ENCODE measurements at regions not wholly inside any gene's neighbourhood (a gene's known extent, or its start where the extent isn't known, plus 50 kb on each side); places are given as distances from the start of the nearest gene placed in this dataset.

DNA sequence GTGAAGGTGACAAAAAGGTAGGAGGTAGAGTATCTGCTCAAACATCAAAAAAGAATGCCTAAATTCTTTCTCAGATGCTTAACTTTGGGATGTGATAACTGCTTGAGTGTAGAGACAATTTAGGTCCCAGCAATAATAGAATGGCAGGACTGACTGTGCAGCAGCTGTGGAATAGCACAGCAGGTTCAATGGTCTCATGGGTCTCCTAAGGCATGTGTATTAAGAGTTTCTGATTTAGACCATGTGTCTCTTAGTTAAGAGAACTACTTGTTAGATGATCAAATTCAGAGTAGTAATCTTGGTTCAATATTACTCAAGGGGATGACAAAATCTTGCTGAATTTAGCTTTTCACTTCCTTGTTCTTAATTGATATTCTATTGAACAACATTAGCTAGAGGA lies 72.0 kb downstream of the ALX1 start:
- Histone ChIP-seq H3K9ac (ENCODE audit: low read length) (no peak overlapping the region), H3K27me3 (ENCODE audit: control insufficient read depth, insufficient read depth, low read length) (no peaks in the 10 kb centered on the region), H3K27ac (ENCODE audit: low read length) (no peak overlapping the region), H3K4me3 (ENCODE audit: low read length) (no peak overlapping the region), H3K9me3 (ENCODE audit: control insufficient read depth, low read depth, low read length) (no peaks in the 10 kb centered on the region), H3K4me1 (ENCODE audit: control insufficient read depth, low read depth, low read length) (peaks cover 7% of the 10 kb centered on the region), H3K36me3 (ENCODE audit: control insufficient read depth, low read depth, low read length) (no peaks in the 10 kb centered on the region)

DNA sequence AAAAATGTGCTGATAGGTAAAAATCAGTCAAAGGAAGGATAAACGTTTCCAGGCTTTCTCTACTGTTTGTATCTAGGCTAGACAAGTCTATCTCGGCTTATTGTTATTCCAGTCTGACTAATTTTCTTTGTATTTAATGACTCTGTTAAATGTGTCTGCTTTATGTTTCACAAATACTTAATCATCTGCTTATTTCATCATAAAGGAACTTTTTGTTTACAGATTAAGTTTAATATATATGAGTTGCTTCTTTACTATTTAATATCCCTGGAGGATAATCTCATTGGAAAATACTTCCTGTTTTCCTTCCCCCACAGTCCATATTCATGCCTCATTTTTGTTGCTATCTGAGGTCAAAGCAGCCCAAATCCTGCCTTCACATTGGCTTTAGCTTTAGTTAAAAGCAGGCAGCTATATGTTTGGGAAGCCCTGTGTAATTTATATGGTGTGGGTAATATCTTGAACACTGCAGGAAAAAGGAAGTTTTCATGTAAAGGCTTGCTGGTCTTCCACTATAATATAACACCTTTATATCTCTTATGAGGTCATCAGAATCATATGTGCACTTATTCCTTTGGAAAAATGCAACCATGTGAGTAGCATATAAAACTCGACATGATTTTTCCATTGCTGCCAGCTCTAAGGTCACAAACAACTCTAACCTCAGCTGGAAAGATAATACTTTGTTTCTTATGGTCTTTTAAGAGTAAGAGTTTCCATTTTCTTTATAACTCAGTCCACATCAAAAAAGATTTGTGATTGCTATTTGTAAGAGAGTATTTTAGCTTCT lies 76.8 kb downstream of the ALX1 start:
- H3K4me3 ChIP-seq (ENCODE audit: low read length): no peak overlapping the region
- no peak overlapping the region for H3K9ac ChIP-seq (ENCODE audit: low read length)
- H3K4me1 ChIP-seq (ENCODE audit: control insufficient read depth, low read depth, low read length): peaks cover 7% of the 10 kb centered on the region
- H3K9me3 ChIP-seq (ENCODE audit: control insufficient read depth, low read depth, low read length): no peaks in the 10 kb centered on the region
- no peaks in the 10 kb centered on the region for H3K27me3 ChIP-seq (ENCODE audit: control insufficient read depth, insufficient read depth, low read length)
- no peaks in the 10 kb centered on the region for H3K36me3 ChIP-seq (ENCODE audit: control insufficient read depth, low read depth, low read length)
- H3K27ac ChIP-seq (ENCODE audit: low read length): no peak overlapping the region

GRCh38 chr12:85357609-85358008 lies 77.6 kb downstream of the ALX1 start:
- H3K27me3 ChIP-seq (ENCODE audit: control insufficient read depth, insufficient read depth, low read length): no peaks in the 10 kb centered on the region
- no peaks in the 10 kb centered on the region for H3K36me3 ChIP-seq (ENCODE audit: control insufficient read depth, low read depth, low read length)
- H3K9ac ChIP-seq (ENCODE audit: low read length): no peak overlapping the region
- no peak overlapping the region for H3K4me3 ChIP-seq (ENCODE audit: low read length)
- peaks cover 7% of the 10 kb centered on the region for H3K4me1 ChIP-seq (ENCODE audit: control insufficient read depth, low read depth, low read length)
- no peak overlapping the region for H3K27ac ChIP-seq (ENCODE audit: low read length)
- no peaks in the 10 kb centered on the region for H3K9me3 ChIP-seq (ENCODE audit: control insufficient read depth, low read depth, low read length)

- H3K4me1 ChIP-seq (ENCODE audit: control insufficient read depth, low read depth, low read length): peaks cover 7% of the 10 kb centered on the region
Measured at GRCh38 chr12:85358715-85359114, 78.7 kb downstream of the ALX1 start.

GRCh38 chr12:85363382-85364190 lies 83.6 kb downstream of the ALX1 start:
- Histone ChIP-seq H3K36me3 (ENCODE audit: control insufficient read depth, low read depth, low read length) (no peaks in the 10 kb centered on the region), H3K4me3 (ENCODE audit: low read length) (no peak overlapping the region), H3K4me1 (ENCODE audit: control insufficient read depth, low read depth, low read length) (no peaks in the 10 kb centered on the region), H3K9me3 (ENCODE audit: control insufficient read depth, low read depth, low read length) (no peaks in the 10 kb centered on the region), H3K27ac (ENCODE audit: low read length) (no peak overlapping the region), H3K27me3 (ENCODE audit: control insufficient read depth, insufficient read depth, low read length) (no peaks in the 10 kb centered on the region), H3K9ac (ENCODE audit: low read length) (no peak overlapping the region)

More at GRCh38 chr12:85358715-85359114, 78.7 kb downstream of the ALX1 start:
- H3K9ac ChIP-seq (ENCODE audit: low read length): no peak overlapping the region
- no peaks in the 10 kb centered on the region for H3K9me3 ChIP-seq (ENCODE audit: control insufficient read depth, low read depth, low read length)
- H3K36me3 ChIP-seq (ENCODE audit: control insufficient read depth, low read depth, low read length): no peaks in the 10 kb centered on the region
- H3K27ac ChIP-seq (ENCODE audit: low read length): no peak overlapping the region
- H3K27me3 ChIP-seq (ENCODE audit: control insufficient read depth, insufficient read depth, low read length): no peaks in the 10 kb centered on the region
- no peak overlapping the region for H3K4me3 ChIP-seq (ENCODE audit: low read length)

GRCh38 chr12:85367936-85368335 lies 87.9 kb downstream of the ALX1 start:
- Histone ChIP-seq H3K27me3 (ENCODE audit: control insufficient read depth, insufficient read depth, low read length) (no peaks in the 10 kb centered on the region), H3K4me1 (ENCODE audit: control insufficient read depth, low read depth, low read length) (no peaks in the 10 kb centered on the region), H3K27ac (ENCODE audit: low read length) (no peak overlapping the region), H3K9me3 (ENCODE audit: control insufficient read depth, low read depth, low read length) (no peaks in the 10 kb centered on the region), H3K9ac (ENCODE audit: low read length) (no peak overlapping the region), H3K4me3 (ENCODE audit: low read length) (no peak overlapping the region), H3K36me3 (ENCODE audit: control insufficient read depth, low read depth, low read length) (no peaks in the 10 kb centered on the region)

GRCh38 chr12:85369365-85370154 lies 89.5 kb downstream of the ALX1 start:
- H3K36me3 ChIP-seq (ENCODE audit: control insufficient read depth, low read depth, low read length): no peaks in the 10 kb centered on the region
- no peaks in the 10 kb centered on the region for H3K27me3 ChIP-seq (ENCODE audit: control insufficient read depth, insufficient read depth, low read length)
- H3K9me3 ChIP-seq (ENCODE audit: control insufficient read depth, low read depth, low read length): no peaks in the 10 kb centered on the region
- no peak overlapping the region for H3K27ac ChIP-seq (ENCODE audit: low read length)
- H3K9ac ChIP-seq (ENCODE audit: low read length): no peak overlapping the region
- no peaks in the 10 kb centered on the region for H3K4me1 ChIP-seq (ENCODE audit: control insufficient read depth, low read depth, low read length)
- H3K4me3 ChIP-seq (ENCODE audit: low read length): no peak overlapping the region

- H3K27me3 ChIP-seq (ENCODE audit: control insufficient read depth, insufficient read depth, low read length): no peaks in the 10 kb centered on the region
- no peak overlapping the region for H3K27ac ChIP-seq (ENCODE audit: low read length)
- H3K4me3 ChIP-seq (ENCODE audit: low read length): no peak overlapping the region
- H3K9me3 ChIP-seq (ENCODE audit: control insufficient read depth, low read depth, low read length): no peaks in the 10 kb centered on the region
- no peak overlapping the region for H3K9ac ChIP-seq (ENCODE audit: low read length)
- no peaks in the 10 kb centered on the region for H3K4me1 ChIP-seq (ENCODE audit: control insufficient read depth, low read depth, low read length)
- no peaks in the 10 kb centered on the region for H3K36me3 ChIP-seq (ENCODE audit: control insufficient read depth, low read depth, low read length)
Measured at GRCh38 chr12:85373045-85373444, 93.0 kb downstream of the ALX1 start.

DNA sequence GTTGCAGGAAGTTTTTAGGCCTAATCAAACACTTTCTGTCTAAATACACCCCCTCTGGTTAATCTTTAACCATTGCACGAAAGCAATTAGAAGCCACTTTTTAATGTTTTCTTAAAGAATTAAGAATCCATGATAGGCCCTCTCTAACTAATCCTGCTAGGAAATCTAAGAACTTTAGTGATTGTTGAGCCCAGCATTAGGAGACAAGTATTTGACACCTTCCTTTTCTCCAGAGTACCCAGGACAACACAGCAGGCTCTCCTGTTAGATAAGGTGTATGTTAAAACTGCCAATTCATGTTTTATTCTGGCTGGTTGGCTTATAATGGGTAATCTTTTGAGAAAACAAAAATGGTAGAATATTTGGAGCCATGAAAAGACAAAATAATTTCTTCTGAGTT lies 95.0 kb downstream of the ALX1 start:
- H3K9me3 ChIP-seq (ENCODE audit: control insufficient read depth, low read depth, low read length): no peaks in the 10 kb centered on the region
- no peak overlapping the region for H3K27ac ChIP-seq (ENCODE audit: low read length)
- H3K4me3 ChIP-seq (ENCODE audit: low read length): no peak overlapping the region
- no peaks in the 10 kb centered on the region for H3K27me3 ChIP-seq (ENCODE audit: control insufficient read depth, insufficient read depth, low read length)
- no peaks in the 10 kb centered on the region for H3K4me1 ChIP-seq (ENCODE audit: control insufficient read depth, low read depth, low read length)
- H3K36me3 ChIP-seq (ENCODE audit: control insufficient read depth, low read depth, low read length): no peaks in the 10 kb centered on the region
- no peak overlapping the region for H3K9ac ChIP-seq (ENCODE audit: low read length)

DNA sequence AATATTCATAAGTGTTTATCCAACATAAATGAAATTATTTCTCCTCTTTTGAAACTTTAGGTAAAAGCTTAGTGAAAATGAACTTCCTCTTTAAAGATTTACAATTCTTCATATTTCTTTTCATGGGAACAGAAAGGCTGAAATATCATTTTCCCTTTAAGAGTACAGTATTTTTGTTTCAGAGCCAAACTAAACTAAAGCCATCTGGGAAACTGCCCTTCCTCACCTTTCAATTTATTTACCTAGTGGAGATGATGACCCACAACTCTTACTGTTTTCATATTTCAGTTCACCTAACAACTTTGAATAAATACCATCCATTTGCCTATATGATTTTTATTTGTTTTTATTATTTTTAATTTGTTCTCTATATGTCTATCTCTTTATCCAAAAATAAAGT lies 105.4 kb downstream of the ALX1 start:
- H3K27ac ChIP-seq (ENCODE audit: low read length): no peak overlapping the region
- H3K4me3 ChIP-seq (ENCODE audit: low read length): no peak overlapping the region
- H3K9ac ChIP-seq (ENCODE audit: low read length): no peak overlapping the region
- no peaks in the 10 kb centered on the region for H3K36me3 ChIP-seq (ENCODE audit: control insufficient read depth, low read depth, low read length)
- no peaks in the 10 kb centered on the region for H3K9me3 ChIP-seq (ENCODE audit: control insufficient read depth, low read depth, low read length)
- no peaks in the 10 kb centered on the region for H3K4me1 ChIP-seq (ENCODE audit: control insufficient read depth, low read depth, low read length)
- H3K27me3 ChIP-seq (ENCODE audit: control insufficient read depth, insufficient read depth, low read length): no peaks in the 10 kb centered on the region

GRCh38 chr12:85390266-85390665 lies 110.2 kb downstream of the ALX1 start:
- Histone ChIP-seq H3K27ac (ENCODE audit: low read length) (no peak overlapping the region), H3K4me3 (ENCODE audit: low read length) (no peak overlapping the region), H3K9me3 (ENCODE audit: control insufficient read depth, low read depth, low read length) (no peaks in the 10 kb centered on the region), H3K9ac (ENCODE audit: low read length) (no peak overlapping the region), H3K27me3 (ENCODE audit: control insufficient read depth, insufficient read depth, low read length) (no peaks in the 10 kb centered on the region), H3K4me1 (ENCODE audit: control insufficient read depth, low read depth, low read length) (no peaks in the 10 kb centered on the region), H3K36me3 (ENCODE audit: control insufficient read depth, low read depth, low read length) (no peaks in the 10 kb centered on the region)
